ENCODE measurements at regions not wholly inside any gene's neighbourhood (a gene's known extent, or its start where the extent isn't known, plus 50 kb on each side); places are given as distances from the start of the nearest gene placed in this dataset.

DNA sequence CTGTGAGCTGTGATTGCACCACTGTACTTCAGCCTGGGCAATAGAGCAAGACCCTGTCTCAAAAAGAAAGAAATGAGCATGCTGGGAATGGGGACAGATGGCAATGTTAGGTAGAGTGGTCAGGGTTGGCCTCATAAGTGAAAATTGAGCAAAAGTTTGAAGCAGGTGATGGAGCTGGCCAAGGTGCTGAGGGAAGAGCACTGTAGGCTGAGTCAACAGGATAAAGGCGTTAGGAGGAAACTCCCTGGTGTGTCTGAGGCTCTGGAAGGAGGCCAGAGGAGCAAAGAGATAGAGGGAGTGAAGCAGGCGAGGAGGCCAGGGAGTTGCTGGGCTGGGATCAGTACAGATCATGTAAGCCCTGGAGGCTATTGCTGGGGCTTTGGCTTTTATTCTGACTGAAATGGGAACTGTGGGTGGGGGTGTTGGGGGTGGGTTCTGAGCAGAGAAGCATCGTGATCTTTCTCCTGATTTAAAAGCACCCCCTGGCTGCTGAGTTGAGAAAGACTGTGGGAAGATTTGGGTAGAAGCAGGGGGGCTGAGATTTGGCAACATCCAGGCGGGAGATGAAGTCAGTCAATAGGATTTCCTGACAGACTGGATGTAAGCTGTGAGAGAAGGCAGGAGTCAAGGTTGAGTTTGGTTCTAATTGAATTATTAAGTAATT lies 52.5 kb upstream of the VKORC1L1 start:
- ATAC-seq: no peak
- Histone ChIP-seq H3K4me1 (no peaks in the 10 kb centered on the region), H3K4me3 (no peak overlapping the region), H3K27me3 (no peaks in the 10 kb centered on the region), H3K9me3 (no peaks in the 10 kb centered on the region), H3K36me3 (no peaks in the 10 kb centered on the region), H3K27ac (no peak overlapping the region)
- intact Hi-C loops (cut with DNase I; ENCODE audit: low total_unique reads): no loop called here
- TF ChIP-seq, protein P1, sequence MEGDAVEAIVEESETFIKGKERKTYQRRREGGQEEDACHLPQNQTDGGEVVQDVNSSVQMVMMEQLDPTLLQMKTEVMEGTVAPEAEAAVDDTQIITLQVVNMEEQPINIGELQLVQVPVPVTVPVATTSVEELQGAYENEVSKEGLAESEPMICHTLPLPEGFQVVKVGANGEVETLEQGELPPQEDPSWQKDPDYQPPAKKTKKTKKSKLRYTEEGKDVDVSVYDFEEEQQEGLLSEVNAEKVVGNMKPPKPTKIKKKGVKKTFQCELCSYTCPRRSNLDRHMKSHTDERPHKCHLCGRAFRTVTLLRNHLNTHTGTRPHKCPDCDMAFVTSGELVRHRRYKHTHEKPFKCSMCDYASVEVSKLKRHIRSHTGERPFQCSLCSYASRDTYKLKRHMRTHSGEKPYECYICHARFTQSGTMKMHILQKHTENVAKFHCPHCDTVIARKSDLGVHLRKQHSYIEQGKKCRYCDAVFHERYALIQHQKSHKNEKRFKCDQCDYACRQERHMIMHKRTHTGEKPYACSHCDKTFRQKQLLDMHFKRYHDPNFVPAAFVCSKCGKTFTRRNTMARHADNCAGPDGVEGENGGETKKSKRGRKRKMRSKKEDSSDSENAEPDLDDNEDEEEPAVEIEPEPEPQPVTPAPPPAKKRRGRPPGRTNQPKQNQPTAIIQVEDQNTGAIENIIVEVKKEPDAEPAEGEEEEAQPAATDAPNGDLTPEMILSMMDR (IDR thresholded peaks at IDR 0.05 in 4 of 5, conservative IDR thresholded peaks at IDR 0.05 in 1 of 5): no peak
- TF ChIP-seq POLR2A (IDR thresholded peaks at IDR 0.05): no peak
- in situ Hi-C loops (cut with MboI; ENCODE audit: low sequenced_read_pairs in 4 of 4): no loop called here
- DNase-seq: no peak
